H1 (cell line): ENCODE measurements at regions not wholly inside any gene's neighbourhood (a gene's known extent, or its start where the extent isn't known, plus 50 kb on each side); places are given as distances from the start of the nearest gene placed in this dataset.

Experiments
- CTCF ChIA-PET: fragments of 300-600 bp; sonication (Branson Sonifier 250); formaldehyde crosslinking; loops from one replicate; lab custom pipeline; 2021; ENCODE audit not compliant: partially characterized antibody; lab: Charles Lee
- POLR2A ChIA-PET: fragments of 300-600 bp; sonication (Branson Sonifier 250); formaldehyde crosslinking; loops from one replicate; lab custom pipeline; 2021; ENCODE audit warnings: inconsistent platforms; ENCODE audit not compliant: partially characterized antibody; lab: Charles Lee
- DNase-seq, 2 experiments: peaks; one replicate each; pipeline versions ENCODE4 v3.0.0 to v3.0.0-alpha.2; 2010 to 2022; ENCODE audit warnings: low spot score in 2 of 2, low read depth in 1 of 2, mixed read lengths in 1 of 2
- FAIRE-seq: peaks from 2 replicates; lab custom pipeline; 2011; peaks lifted over from hg19 to GRCh38; lab: Jason Lieb, UNC
- H2AFZ ChIP-seq: 2 replicates; pipeline ENCODE4 v1.8.1; 2012; ENCODE audit warnings: low read length, inconsistent platforms
- H2AK5ac ChIP-seq: 2 replicates; pipeline ENCODE4 v1.6.1; 2013; ENCODE audit warnings: low read depth, low read length
- H2BK120ac ChIP-seq: replicated peaks from 2 replicates; pipeline ENCODE3; 2013; ENCODE audit warnings: low read depth, low read length, inconsistent platforms
- H2BK12ac ChIP-seq: 2 replicates; pipeline ENCODE4 v1.6.1; 2013; ENCODE audit warnings: low read depth, low read length
- H2BK15ac ChIP-seq: 2 replicates; pipeline ENCODE4 v1.6.1; 2013; ENCODE audit warnings: low read length
- H2BK20ac ChIP-seq: 2 replicates; pipeline ENCODE4 v1.6.1; 2013; ENCODE audit warnings: low read length
- H2BK5ac ChIP-seq: 2 replicates; pipeline ENCODE4 v1.6.1; 2013; ENCODE audit warnings: low read depth, low read length
- H3K14ac ChIP-seq: 2 replicates; pipeline ENCODE4 v1.6.1; 2013; ENCODE audit warnings: inconsistent platforms; ENCODE audit not compliant: insufficient read length
- H3K18ac ChIP-seq: 2 replicates; pipeline ENCODE4 v1.6.1; 2013; ENCODE audit warnings: low read length; ENCODE audit errors: extremely low read depth
- H3K23ac ChIP-seq: 2 replicates; pipeline ENCODE4 v1.6.1; 2013; ENCODE audit warnings: inconsistent platforms; ENCODE audit not compliant: insufficient read length
- H3K23me2 ChIP-seq: 2 replicates; pipeline ENCODE4 v1.6.1; 2013; ENCODE audit warnings: low read depth, low read length
- H3K27ac ChIP-seq: 2 replicates; pipeline ENCODE4 v1.6.1; 2011; ENCODE audit warnings: low read depth, low read length, inconsistent platforms
- H3K27me3 ChIP-seq, 4 experiments: replicated peaks in 1 of 4; 1 replicate in 1 of 4; 2 replicates in 3 of 4; pipeline versions ENCODE4 v1.6.1 to v1.8.1; 2011 to 2013; ENCODE audit warnings: low read length in 3 of 4, mild to moderate bottlenecking in 3 of 4, inconsistent platforms in 2 of 4, mixed read lengths in 2 of 4, moderate library complexity in 1 of 4; ENCODE audit not compliant: control insufficient read depth in 3 of 4, insufficient read depth in 3 of 4; ENCODE audit errors: extremely low read depth in 1 of 4
- H3K36me3 ChIP-seq, 4 experiments: 2 replicates each; pipeline versions ENCODE4 v1.6.1 to v1.8.1; 2011 to 2013; ENCODE audit warnings: mild to moderate bottlenecking in 4 of 4, low read length in 3 of 4, moderate library complexity in 2 of 4, control low read depth in 1 of 4, inconsistent platforms in 1 of 4; ENCODE audit not compliant: insufficient read depth in 4 of 4, control insufficient read depth in 2 of 4
- H3K4ac ChIP-seq: replicated peaks from 2 replicates; pipeline ENCODE3; 2013; ENCODE audit warnings: low read length, low read depth, mixed read lengths, inconsistent platforms; ENCODE audit not compliant: insufficient read length
- H3K4me1 ChIP-seq, 4 experiments: replicated peaks in 1 of 4; 1 replicate in 1 of 4; 2 replicates in 3 of 4; pipeline versions ENCODE4 v1.6.1 to v1.8.1; 2011 to 2013; ENCODE audit warnings: low read length in 3 of 4, inconsistent platforms in 2 of 4, mixed read lengths in 1 of 4; ENCODE audit not compliant: insufficient read depth in 4 of 4, control insufficient read depth in 3 of 4
- H3K4me2 ChIP-seq, 2 experiments: 2 replicates each; pipeline versions ENCODE4 v1.6.1 to v1.8.1; 2011 to 2013; ENCODE audit warnings: low read depth in 2 of 2, low read length in 2 of 2, control low read depth in 1 of 2, inconsistent platforms in 1 of 2, mild to moderate bottlenecking in 1 of 2; ENCODE audit not compliant: insufficient read depth in 1 of 2
- H3K4me3 ChIP-seq, 4 experiments: fragments of 200-600, 300-600 bp in 1 of 4; sonication (generic), shearing (Covaris generic), sonication (Bioruptor Twin) in 1 of 4; 2 replicates each; pipeline versions ENCODE4 v1.5.1 to v1.8.1; 2011 to 2016; ENCODE audit warnings: low read length in 4 of 4, low read depth in 3 of 4, control low read depth in 2 of 4, inconsistent platforms in 2 of 4, mild to moderate bottlenecking in 2 of 4, mixed read lengths in 1 of 4, moderate library complexity in 1 of 4; ENCODE audit not compliant: insufficient read depth in 2 of 4; ENCODE audit errors: extremely low read depth in 1 of 4
- H3K56ac ChIP-seq: replicated peaks from 2 replicates; pipeline ENCODE3; 2013; ENCODE audit warnings: low read depth, mild to moderate bottlenecking, mixed read lengths, low read length, inconsistent platforms; ENCODE audit not compliant: insufficient read length
- H3K79me1 ChIP-seq: 2 replicates; pipeline ENCODE4 v1.6.1; 2013; ENCODE audit warnings: low read depth, low read length, control low read depth
- H3K79me2 ChIP-seq, 2 experiments: 2 replicates each; pipeline versions ENCODE4 v1.6.1 to v1.8.1; 2012 to 2013; ENCODE audit warnings: low read length in 2 of 2, mild to moderate bottlenecking in 2 of 2, inconsistent platforms in 1 of 2; ENCODE audit not compliant: insufficient read depth in 2 of 2, control insufficient read depth in 1 of 2
- H3K9ac ChIP-seq, 4 experiments: replicated peaks in 1 of 4; 1 replicate in 1 of 4; 2 replicates in 3 of 4; pipeline versions ENCODE4 v1.6.1 to v1.8.1; 2011 to 2013; ENCODE audit warnings: low read depth in 3 of 4, low read length in 3 of 4, control low read depth in 2 of 4, mild to moderate bottlenecking in 2 of 4, moderate library complexity in 2 of 4, inconsistent platforms in 1 of 4; ENCODE audit errors: extremely low read depth in 1 of 4
- H3K9me3 ChIP-seq, 2 experiments: 2 replicates each; pipeline versions ENCODE4 v1.6.1 to v1.8.1; 2012 to 2013; ENCODE audit warnings: mild to moderate bottlenecking in 2 of 2, moderate library complexity in 2 of 2, control low read depth in 1 of 2, inconsistent platforms in 1 of 2, low read depth in 1 of 2, low read length in 1 of 2, mixed read lengths in 1 of 2; ENCODE audit not compliant: insufficient read depth in 2 of 2
- H4K20me1 ChIP-seq, 2 experiments: replicated peaks in 1 of 2; 2 replicates each; pipeline versions ENCODE3 to v1.8.1; 2011 to 2013; ENCODE audit warnings: inconsistent platforms in 2 of 2, low read length in 2 of 2, mild to moderate bottlenecking in 1 of 2; ENCODE audit not compliant: insufficient read depth in 2 of 2, control insufficient read depth in 1 of 2
- H4K5ac ChIP-seq: 2 replicates; pipeline ENCODE4 v1.6.1; 2013; ENCODE audit warnings: low read length, low read depth, mixed read lengths, inconsistent platforms; ENCODE audit not compliant: insufficient read length
- H4K8ac ChIP-seq: 2 replicates; pipeline ENCODE4 v1.8.0; 2013; ENCODE audit warnings: mild to moderate bottlenecking, moderate library complexity, low read length, inconsistent platforms; ENCODE audit not compliant: insufficient read depth; ENCODE audit errors: extremely low read depth
- H4K91ac ChIP-seq: replicated peaks from 2 replicates; pipeline ENCODE3; 2013; ENCODE audit warnings: low read length, mixed read lengths, inconsistent platforms; ENCODE audit not compliant: insufficient read length
- whole genome bisulfite sequencing, 2 experiments: shearing (Covaris generic) in 1 of 2; methylation state at CpG; one replicate each; pipeline versions ENCODE4 v1.1.6 to v1.1.7; 2013 to 2015; ENCODE audit warnings: low lambda C conversion rate in 2 of 2, mixed read lengths in 2 of 2, inconsistent platforms in 1 of 2, low coverage in 1 of 2, missing lambda C conversion rate in 1 of 2; ENCODE audit not compliant: insufficient replicate concordance in 2 of 2, insufficient coverage in 1 of 2, insufficient read length in 1 of 2; ENCODE audit errors: extremely low coverage in 1 of 2, missing lambda C conversion rate in 1 of 2; 5-methylcytosine and 5-hydroxymethylcytosine counted together

DNA sequence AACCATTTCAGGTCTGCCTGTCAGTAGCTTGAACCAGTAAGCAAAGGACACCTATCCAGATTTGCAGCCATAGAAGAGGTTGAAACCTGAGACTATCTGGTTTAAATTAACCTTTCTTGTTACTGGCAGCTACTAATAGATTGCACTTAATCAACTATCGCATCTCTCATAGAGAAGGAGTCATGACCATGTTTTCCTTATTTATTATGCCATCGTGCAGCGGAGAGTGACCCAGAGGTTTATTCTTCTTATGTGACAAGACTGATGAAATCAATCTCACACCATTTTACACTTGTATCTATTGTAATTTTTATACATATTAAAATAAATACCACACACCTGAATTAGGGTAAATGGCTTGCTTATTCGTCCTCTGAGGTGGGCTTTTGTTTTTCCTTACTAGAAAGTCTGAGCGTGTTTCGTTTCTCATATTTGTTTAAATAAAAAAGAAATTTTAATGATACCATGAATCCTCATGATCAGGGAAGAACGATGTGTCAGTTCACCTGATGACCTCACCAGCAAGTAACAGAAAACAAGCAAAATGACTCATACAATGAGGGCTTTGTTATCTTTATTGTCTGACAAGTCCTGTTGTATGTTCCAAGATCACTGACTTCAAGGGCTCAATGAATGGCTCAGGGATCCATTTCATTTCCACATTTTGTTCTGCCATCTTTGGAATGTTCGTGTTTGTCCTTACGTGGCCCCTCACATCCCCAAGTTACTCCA is 379.5 kb upstream of the DPH6 start:
- DNase-seq, result no peak
- 94% methylated on average over 9 of the region's 9 CpGs; no CpG with 5 or more reads in 1 of the 2 experiments for WGBS, 2 experiments
- H3K18ac ChIP-seq, result no peak overlapping the region
- no peak overlapping the region for H2BK15ac ChIP-seq
- H3K56ac ChIP-seq, result no peak overlapping the region
- ChIA-PET POLR2A (no interaction called here), CTCF (interaction anchor here (0.9 kb wide), 1 partner anchor 10 kb away, joined by 3 read pairs; no protein-coding TSS in a partner anchor)
- no peak overlapping the region for H2AFZ ChIP-seq
- no peak overlapping the region for H2BK12ac ChIP-seq
- H3K23ac ChIP-seq, result no peak overlapping the region
- H4K20me1 ChIP-seq, result no peaks in the 10 kb centered on the region
- H4K91ac ChIP-seq, result no peak overlapping the region
- H2AK5ac ChIP-seq, result no peak overlapping the region
- H3K4me2 ChIP-seq, result no peak overlapping the region
- no peaks in the 10 kb centered on the region for H3K79me1 ChIP-seq
- no peak overlapping the region for H3K4me3 ChIP-seq
- no peak overlapping the region for H2BK5ac ChIP-seq
- H3K79me2 ChIP-seq, result no peaks in the 10 kb centered on the region
- no peak for FAIRE-seq
- H3K27me3 ChIP-seq, result no peaks in the 10 kb centered on the region
- H3K4ac ChIP-seq, result no peak overlapping the region
- H3K9ac ChIP-seq, result no peak overlapping the region
- no peak overlapping the region for H4K8ac ChIP-seq
- no peak overlapping the region for H2BK20ac ChIP-seq
- no peaks in the 10 kb centered on the region for H3K36me3 ChIP-seq
- no peak overlapping the region for H2BK120ac ChIP-seq
- H3K23me2 ChIP-seq, result no peaks in the 10 kb centered on the region; the same call in 1 of the 2 replicates
- H3K14ac ChIP-seq, result no peak overlapping the region
- no peaks in the 10 kb centered on the region for H3K4me1 ChIP-seq
- no peak overlapping the region for H4K5ac ChIP-seq
- H3K9me3 ChIP-seq, result no peaks in the 10 kb centered on the region
- H3K27ac ChIP-seq, result no peak overlapping the region
